ENCODE measurements at regions not wholly inside any gene's neighbourhood (a gene's known extent, or its start where the extent isn't known, plus 50 kb on each side); places are given as distances from the start of the nearest gene placed in this dataset.
"Not testable (repeated sequence)": the region's sequence is repeated elsewhere in the genome, so short reads cannot be mapped to it uniquely, and the experiment has no call there.

GRCh38 chr5:72649449-72649848, 142.2 kb upstream of the ZNF366 start:
- no peak for DNase-seq

- DNase-seq, result no peak
Observed at GRCh38 chr5:72648480-72648879, 141.3 kb upstream of the ZNF366 start.

GRCh38 chr5:72647806-72648205, 140.6 kb upstream of the ZNF366 start:
- DNase-seq, result no peak

GRCh38 chr5:72646246-72646866, 139.1 kb upstream of the ZNF366 start:
- no peak for DNase-seq

GRCh38 chr5:72645064-72645846, 138.0 kb upstream of the ZNF366 start:
- DNase-seq, result no peak

- DNase-seq, result no peak
Observed at GRCh38 chr5:72644296-72644695, 137.1 kb upstream of the ZNF366 start.

- no peak for DNase-seq
Observed at GRCh38 chr5:72641164-72641563, 134.0 kb upstream of the ZNF366 start.

GRCh38 chr5:72637058-72637457, 129.8 kb upstream of the ZNF366 start:
- no peak for DNase-seq

GRCh38 chr5:72636565-72636964, 129.4 kb upstream of the ZNF366 start:
- DNase-seq, result not testable (repeated sequence)

- no peak for DNase-seq
Observed at GRCh38 chr5:72634444-72634843, 127.2 kb upstream of the ZNF366 start.

GRCh38 chr5:72633649-72634048, 126.4 kb upstream of the ZNF366 start:
- DNase-seq, result no peak

- DNase-seq, result no peak
Observed at GRCh38 chr5:72633041-72633445, 125.8 kb upstream of the ZNF366 start.

- DNase-seq, result no peak
Observed at GRCh38 chr5:72630721-72631120, 123.5 kb upstream of the ZNF366 start.

- DNase-seq, result no peak
Observed at GRCh38 chr5:72630081-72630480, 122.9 kb upstream of the ZNF366 start.

- DNase-seq, result no peak
Observed at GRCh38 chr5:72628771-72629371, 121.7 kb upstream of the ZNF366 start.

- no peak for DNase-seq
Observed at GRCh38 chr5:72625332-72625731, 118.1 kb upstream of the ZNF366 start.

- DNase-seq, result no peak
Observed at GRCh38 chr5:72624641-72625236, 117.5 kb upstream of the ZNF366 start.

GRCh38 chr5:72623936-72624335, 116.7 kb upstream of the ZNF366 start:
- no peak for DNase-seq

- no peak for DNase-seq
Observed at GRCh38 chr5:72623323-72623722, 116.1 kb upstream of the ZNF366 start.

GRCh38 chr5:72622170-72622760, 115.1 kb upstream of the ZNF366 start:
- no peak for DNase-seq

- DNase-seq, result no peak
Observed at GRCh38 chr5:72621576-72621975, 114.4 kb upstream of the ZNF366 start.

- DNase-seq, result no peak
Observed at GRCh38 chr5:72619677-72620076, 112.5 kb upstream of the ZNF366 start.

GRCh38 chr5:72619251-72619650, 112.0 kb upstream of the ZNF366 start:
- no peak for DNase-seq
